ENCODE measurements at regions not wholly inside any gene's neighbourhood (a gene's known extent, or its start where the extent isn't known, plus 50 kb on each side); places are given as distances from the start of the nearest gene placed in this dataset.

DNA sequence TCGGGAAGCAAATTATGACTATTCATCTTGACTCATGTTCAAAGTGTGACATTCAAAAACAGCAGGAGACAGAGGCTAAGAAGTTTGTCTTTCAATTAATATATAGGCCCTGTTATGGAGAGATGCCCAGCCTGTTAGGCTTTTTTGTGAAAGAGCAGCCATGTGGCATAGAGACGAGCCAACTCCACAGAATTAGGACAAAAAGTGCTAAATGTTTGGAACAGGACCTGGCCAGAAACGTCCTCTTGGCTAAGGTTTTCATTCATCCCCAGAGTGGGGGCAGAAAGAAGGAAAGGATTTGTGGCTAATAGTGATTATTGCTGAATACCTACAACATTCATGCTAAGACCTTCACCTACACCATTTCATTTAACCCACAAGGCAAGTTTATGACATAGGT lies 324.7 kb upstream of the NPVF start:
- TF ChIP-seq, protein P1, sequence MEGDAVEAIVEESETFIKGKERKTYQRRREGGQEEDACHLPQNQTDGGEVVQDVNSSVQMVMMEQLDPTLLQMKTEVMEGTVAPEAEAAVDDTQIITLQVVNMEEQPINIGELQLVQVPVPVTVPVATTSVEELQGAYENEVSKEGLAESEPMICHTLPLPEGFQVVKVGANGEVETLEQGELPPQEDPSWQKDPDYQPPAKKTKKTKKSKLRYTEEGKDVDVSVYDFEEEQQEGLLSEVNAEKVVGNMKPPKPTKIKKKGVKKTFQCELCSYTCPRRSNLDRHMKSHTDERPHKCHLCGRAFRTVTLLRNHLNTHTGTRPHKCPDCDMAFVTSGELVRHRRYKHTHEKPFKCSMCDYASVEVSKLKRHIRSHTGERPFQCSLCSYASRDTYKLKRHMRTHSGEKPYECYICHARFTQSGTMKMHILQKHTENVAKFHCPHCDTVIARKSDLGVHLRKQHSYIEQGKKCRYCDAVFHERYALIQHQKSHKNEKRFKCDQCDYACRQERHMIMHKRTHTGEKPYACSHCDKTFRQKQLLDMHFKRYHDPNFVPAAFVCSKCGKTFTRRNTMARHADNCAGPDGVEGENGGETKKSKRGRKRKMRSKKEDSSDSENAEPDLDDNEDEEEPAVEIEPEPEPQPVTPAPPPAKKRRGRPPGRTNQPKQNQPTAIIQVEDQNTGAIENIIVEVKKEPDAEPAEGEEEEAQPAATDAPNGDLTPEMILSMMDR (IDR thresholded peaks at IDR 0.05): no peak
- TF ChIP-seq POLR2AphosphoS5 (IDR thresholded peaks at IDR 0.05): no peak
- no peak for TF ChIP-seq POLR2A (IDR thresholded peaks at IDR 0.05; ENCODE audit: low read depth)
- no peak for TF ChIP-seq EP300 (IDR thresholded peaks at IDR 0.05)
